ENCODE measurements at regions not wholly inside any gene's neighbourhood (a gene's known extent, or its start where the extent isn't known, plus 50 kb on each side); places are given as distances from the start of the nearest gene placed in this dataset.

- Histone ChIP-seq H3K27ac (no peak overlapping the region), H3K4me1 (peaks cover 6% of the 10 kb centered on the region; the same call in 1 of the 3 replicates), H3K4me2 (no peak overlapping the region), H3K9me3 (no peaks in the 10 kb centered on the region), H3K4me3 (no peak overlapping the region)
- WGBS (ENCODE audit: missing lambda C conversion rate): 87% methylated on average over 3 of the region's 3 CpGs
- CTCF ChIA-PET: no interaction called here
- no peak for ATAC-seq
- TF ChIP-seq TFCP2L1 (CRISPR knock-in tag; IDR thresholded peaks at IDR 0.05): no peak
- TF ChIP-seq SMC3 (IDR thresholded peaks at IDR 0.05): no peak
- no peak for TF ChIP-seq NFE2L2 (conservative IDR thresholded peaks at IDR 0.05; ENCODE audit: low read length)
- TF ChIP-seq HDAC2 (IDR thresholded peaks at IDR 0.05): no peak
- TF ChIP-seq RAD21 (conservative IDR thresholded peaks at IDR 0.05 in 1 of 2, IDR thresholded peaks at IDR 0.05 in 1 of 2): no peak
- no peak for TF ChIP-seq CTCF (IDR thresholded peaks at IDR 0.05)
- TF ChIP-seq EP300 (IDR thresholded peaks at IDR 0.05): no peak
- TF ChIP-seq FOSB (CRISPR knock-in tag; IDR thresholded peaks at IDR 0.05): no peak
- no peak for TF ChIP-seq CBX2 (IDR thresholded peaks at IDR 0.05; ENCODE audit: borderline replicate concordance, low read depth)
- no peak for DNase-seq (ENCODE audit: low read depth in 1 of 2, low spot score in 1 of 2)
- POLR2A ChIA-PET: no interaction called here
- FAIRE-seq: no peak
Observed at GRCh38 chr1:56032096-56032676, 547.2 kb downstream of the PLPP3 start.

- WGBS (ENCODE audit: missing lambda C conversion rate): 95% methylated on average over 3 of the region's 3 CpGs
- no peak overlapping the region for H3K4me2 ChIP-seq
- FAIRE-seq: no peak
- TF ChIP-seq REST (IDR thresholded peaks at IDR 0.05): no peak
- TF ChIP-seq POLR2AphosphoS2 (conservative IDR thresholded peaks at IDR 0.05; ENCODE audit: low read length): no peak
- TF ChIP-seq HDAC2 (IDR thresholded peaks at IDR 0.05): no peak
- TF ChIP-seq FOXS1 (CRISPR knock-in tag; IDR thresholded peaks at IDR 0.05): no peak
- no peak for TF ChIP-seq JUN (IDR thresholded peaks at IDR 0.05)
- no peak for TF ChIP-seq ZNF302 (CRISPR knock-in tag; IDR thresholded peaks at IDR 0.05)
- TF ChIP-seq MAFK (IDR thresholded peaks at IDR 0.05; ENCODE audit: partially characterized antibody): no peak
- TF ChIP-seq CHD4 (IDR thresholded peaks at IDR 0.05; ENCODE audit: borderline replicate concordance): no peak
- no peak for TF ChIP-seq SREBF2 (IDR thresholded peaks at IDR 0.05)
- no peak for TF ChIP-seq SMC3 (IDR thresholded peaks at IDR 0.05)
- TF ChIP-seq CBX2 (IDR thresholded peaks at IDR 0.05; ENCODE audit: borderline replicate concordance, low read depth): no peak
- no peak for TF ChIP-seq JUNB (IDR thresholded peaks at IDR 0.05)
- TF ChIP-seq PBX3 (IDR thresholded peaks at IDR 0.05): no peak
- no peak for TF ChIP-seq CBX8 (IDR thresholded peaks at IDR 0.05)
- TF ChIP-seq POLR2A (IDR thresholded peaks at IDR 0.05; ENCODE audit: low read length): no peak
- no peak for TF ChIP-seq EHMT2 (IDR thresholded peaks at IDR 0.05; ENCODE audit: low read depth)
- no peak for TF ChIP-seq CTCF (IDR thresholded peaks at IDR 0.05)
- TF ChIP-seq HOXA7 (CRISPR knock-in tag; IDR thresholded peaks at IDR 0.05): no peak
- H3K4me3 ChIP-seq: no peak overlapping the region
- H3K4me1 ChIP-seq: peaks cover 6% of the 10 kb centered on the region; the same call in 1 of the 3 replicates
- ChIA-PET POLR2A (no interaction called here), CTCF (no interaction called here)
- no peak overlapping the region for H3K27ac ChIP-seq
- DNase-seq (ENCODE audit: low read depth in 1 of 2, low spot score in 1 of 2): no peak
- H3K9me3 ChIP-seq: no peaks in the 10 kb centered on the region
- no peak for ATAC-seq
Observed at GRCh38 chr1:56031001-56031400, 548.4 kb downstream of the PLPP3 start.
